Breast epithelium (tissue), 4 donors: ENCODE measurements at regions not wholly inside any gene's neighbourhood (a gene's known extent, or its start where the extent isn't known, plus 50 kb on each side); places are given as distances from the start of the nearest gene placed in this dataset.
A peak's percentile ranks its signal among the peaks of the same experiment; 100 is the strongest.

Experiments used
- DNase-seq, 2 donors: peaks; one replicate each; pipeline ENCODE4 v3.0.0-alpha.2; 2019; ENCODE audit warnings: low spot score in 2 of 2
- H3K27ac ChIP-seq, 2 donors: fragments of 200-600 bp; sonication (generic) in 1 of 2; one replicate each; pipeline ENCODE4 v1.5.1; 2016 to 2019; ENCODE audit warnings: mild to moderate bottlenecking in 1 of 2
- H3K27me3 ChIP-seq, 2 donors: fragments of 200-600 bp; sonication (generic) in 1 of 2; one replicate each; pipeline versions ENCODE4 v1.5.1 to v1.6.0; 2017 to 2019; ENCODE audit warnings: control low read depth in 1 of 2, mild to moderate bottlenecking in 1 of 2
- H3K36me3 ChIP-seq: fragments of 200-600 bp; one replicate; pipeline ENCODE4 v1.5.1; 2019
- H3K4me1 ChIP-seq, 2 donors: fragments of 200-600 bp; sonication (generic); one replicate each; pipeline ENCODE4 v1.5.1; 2016 to 2019; ENCODE audit warnings: control low read depth in 1 of 2
- H3K4me3 ChIP-seq, 3 donors: fragments of 200-600 bp; sonication (generic); 1 replicate in 2 of 3; 2 replicates in 1 of 3; pipeline ENCODE4 v1.5.1; 2016 to 2019; ENCODE audit warnings: mild to moderate bottlenecking in 3 of 3, moderate library complexity in 2 of 3
- H3K9me3 ChIP-seq, 2 donors: fragments of 200-600 bp; sonication (generic) in 1 of 2; one replicate each; pipeline ENCODE4 v1.5.1; 2016 to 2019; ENCODE audit warnings: control low read depth in 1 of 2
- CTCF ChIP-seq, 3 donors: fragments of 450-650 bp; IDR thresholded peaks; one replicate each; pipeline ENCODE4 v1.5.1; 2016 to 2017; ENCODE audit warnings: antibody characterized with exemption in 3 of 3, mild to moderate bottlenecking in 3 of 3, moderate library complexity in 3 of 3
- POLR2A ChIP-seq: fragments of 450-650 bp; IDR thresholded peaks from one replicate; pipeline ENCODE4 v1.6.1; 2016; ENCODE audit warnings: antibody characterized with exemption, mild to moderate bottlenecking, moderate library complexity
- POLR2AphosphoS5 ChIP-seq, 3 donors: sonication (generic); formaldehyde crosslinking; IDR thresholded peaks; one replicate each; pipeline ENCODE4 v1.6.1; 2017; ENCODE audit warnings: antibody characterized with exemption in 3 of 3
- intact Hi-C: fragments of 100-400 bp; cut with DNase I; formaldehyde crosslinking; loops from one replicate; pipeline ENCODE4 v1.15.1; 2023; ENCODE audit warnings: low total_unique reads

GRCh38 chr10:44035474-44036197 is 349.3 kb downstream of the CXCL12 start:
- intact Hi-C loops: no loop called here
- no peaks in the 10 kb centered on the region for H3K4me1 ChIP-seq
- H3K27me3 ChIP-seq: no peaks in the 10 kb centered on the region
- H3K9me3 ChIP-seq: no peaks in the 10 kb centered on the region
- peaks cover 3% of the 10 kb centered on the region for H3K36me3 ChIP-seq
- H3K4me3 ChIP-seq: no peak overlapping the region
- no peak for DNase-seq
- H3K27ac ChIP-seq: no peak overlapping the region
- no peak for TF ChIP-seq POLR2A
- TF ChIP-seq POLR2AphosphoS5 (IDR thresholded peaks at IDR 0.05): no peak
- TF ChIP-seq CTCF (IDR thresholded peaks at IDR 0.05): no peak

- no peak for DNase-seq
- intact Hi-C loops: no loop called here
- H3K36me3 ChIP-seq: peaks cover 3% of the 10 kb centered on the region
- no peaks in the 10 kb centered on the region for H3K4me1 ChIP-seq
- no peaks in the 10 kb centered on the region for H3K27me3 ChIP-seq
- no peak overlapping the region for H3K27ac ChIP-seq
- H3K4me3 ChIP-seq: no peak overlapping the region
- no peaks in the 10 kb centered on the region for H3K9me3 ChIP-seq
- TF ChIP-seq CTCF (IDR thresholded peaks at IDR 0.05) (no peak), POLR2A (no peak), POLR2AphosphoS5 (IDR thresholded peaks at IDR 0.05) (no peak)
Measured at GRCh38 chr10:44034946-44035345, 350.0 kb downstream of the CXCL12 start.

GRCh38 chr10:44033008-44033407 is 351.9 kb downstream of the CXCL12 start:
- DNase-seq: no peak
- H3K4me3 ChIP-seq: no peak overlapping the region
- H3K4me1 ChIP-seq: no peaks in the 10 kb centered on the region
- H3K27me3 ChIP-seq: no peaks in the 10 kb centered on the region
- no peaks in the 10 kb centered on the region for H3K9me3 ChIP-seq
- intact Hi-C loops: no loop called here
- TF ChIP-seq POLR2A (no peak), CTCF (IDR thresholded peaks at IDR 0.05) (no peak), POLR2AphosphoS5 (IDR thresholded peaks at IDR 0.05) (no peak)
- no peak overlapping the region for H3K27ac ChIP-seq
- peaks cover 3% of the 10 kb centered on the region for H3K36me3 ChIP-seq

GRCh38 chr10:44032216-44032615 is 352.7 kb downstream of the CXCL12 start:
- intact Hi-C loops: no loop called here
- DNase-seq: no peak
- no peak overlapping the region for H3K27ac ChIP-seq

More at GRCh38 chr10:44032216-44032615, 352.7 kb downstream of the CXCL12 start:
- Histone ChIP-seq H3K9me3 (no peaks in the 10 kb centered on the region), H3K27me3 (no peaks in the 10 kb centered on the region), H3K36me3 (peaks cover 3% of the 10 kb centered on the region), H3K4me3 (no peak overlapping the region), H3K4me1 (no peaks in the 10 kb centered on the region)
- no peak for TF ChIP-seq POLR2A
- TF ChIP-seq POLR2AphosphoS5 (IDR thresholded peaks at IDR 0.05): peak in 2 of 3 donors; percentile 42 to 64
- no peak for TF ChIP-seq CTCF (IDR thresholded peaks at IDR 0.05)
